GF-D8 (cell line): ENCODE measurements at regions not wholly inside any gene's neighbourhood (a gene's known extent, or its start where the extent isn't known, plus 50 kb on each side); places are given as distances from the start of the nearest gene placed in this dataset.

Experiments
- DNase-seq: peaks from one replicate; lab custom pipeline; 2025; lab: John Stamatoyannopoulos, UW

DNA sequence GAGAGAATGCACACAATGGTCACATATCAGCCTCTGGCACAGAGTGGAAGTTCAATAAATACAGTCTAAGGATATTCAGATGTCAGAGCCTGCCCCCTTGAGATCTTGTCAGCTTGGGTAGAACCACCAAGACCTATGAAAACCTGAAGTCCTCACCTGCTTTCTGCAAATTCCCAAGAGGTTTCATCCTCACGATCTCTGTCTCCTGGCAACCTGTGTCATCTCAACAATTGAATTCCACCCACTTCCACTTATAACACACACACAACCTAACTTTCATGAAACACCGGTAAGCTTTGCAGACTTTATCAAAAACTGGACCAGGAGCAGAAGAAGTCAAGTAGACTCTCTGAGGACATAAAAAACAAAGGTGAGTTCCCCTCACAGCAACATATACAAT lies 151.6 kb upstream of the SLC30A5 start:
- DNase-seq = no peak

DNA sequence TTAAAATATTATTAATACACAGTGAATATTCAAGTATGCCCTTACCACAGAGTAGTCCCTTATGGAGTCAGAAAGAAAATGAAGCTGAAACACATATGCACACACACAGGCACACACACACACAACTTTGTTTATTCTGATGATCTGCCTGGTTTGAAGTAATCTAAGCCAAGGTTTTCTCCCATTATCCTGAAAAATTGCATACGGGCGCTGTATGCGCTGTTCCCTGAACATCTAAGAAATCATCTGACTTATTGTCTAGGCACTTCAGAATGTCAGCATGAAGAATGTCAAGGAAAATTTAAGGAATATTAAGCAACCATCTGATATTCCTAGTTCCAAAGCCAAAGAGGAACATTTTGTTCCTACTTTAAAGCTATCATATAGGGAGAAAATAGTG lies 147.1 kb upstream of the SLC30A5 start:
- no peak for DNase-seq

DNA sequence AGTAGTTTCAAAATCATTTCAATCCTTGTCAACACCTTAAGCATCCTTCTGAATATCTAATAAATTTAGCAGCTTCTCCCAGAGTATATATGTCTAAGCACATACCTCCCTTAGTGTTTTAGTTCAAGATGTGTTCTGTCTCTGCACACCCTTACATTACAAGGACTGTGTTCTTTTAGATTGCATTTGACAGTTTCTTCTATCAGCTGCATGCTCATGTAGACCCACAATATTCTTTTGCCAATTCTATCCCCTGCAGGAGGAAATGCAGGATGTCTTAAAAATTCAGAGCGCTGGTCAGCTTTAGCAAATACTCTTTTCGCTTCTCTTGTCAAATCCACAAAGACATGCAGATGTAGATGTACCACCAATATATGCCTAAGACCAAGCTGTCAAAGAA lies 145.8 kb upstream of the SLC30A5 start:
- no peak for DNase-seq

DNA sequence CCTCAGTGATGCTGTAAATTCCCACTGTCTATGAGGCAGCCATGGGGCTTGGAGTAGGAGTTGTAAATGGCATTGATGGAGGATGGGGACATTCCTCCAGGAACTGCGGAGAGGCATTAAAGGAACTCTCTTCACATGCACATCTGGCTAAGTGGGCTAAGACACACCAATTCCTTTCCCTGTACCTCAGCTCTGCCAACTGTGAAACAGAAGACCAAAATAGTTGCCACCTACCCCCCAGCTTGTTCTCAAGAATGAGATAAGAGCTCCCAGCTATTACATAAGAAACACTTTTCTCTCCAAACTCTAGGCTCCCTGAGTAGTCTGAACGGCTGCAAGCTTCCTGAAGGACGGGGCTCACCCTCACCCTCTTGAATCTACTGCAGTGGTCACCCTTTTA lies 144.6 kb upstream of the SLC30A5 start:
- DNase-seq = no peak

DNA sequence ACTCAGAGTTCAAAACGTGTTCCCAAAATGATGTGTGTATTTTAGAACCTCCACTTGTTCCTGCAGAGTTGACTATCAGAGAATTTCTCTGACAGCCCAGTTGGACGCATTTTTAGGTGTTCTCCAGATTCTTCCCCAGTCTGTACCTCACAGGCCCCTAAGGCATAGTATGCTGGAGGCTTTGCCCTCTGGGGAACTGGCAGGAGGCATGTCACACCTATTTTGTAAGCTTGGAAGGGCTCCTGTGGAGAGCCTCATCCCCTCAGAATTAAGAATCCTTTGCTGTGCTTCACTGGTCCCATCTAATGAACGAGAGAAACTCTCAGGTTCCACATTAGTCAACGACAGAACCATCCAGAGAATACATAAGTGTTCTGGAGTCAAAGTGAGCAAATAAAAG lies 144.1 kb upstream of the SLC30A5 start:
- no peak for DNase-seq

DNA sequence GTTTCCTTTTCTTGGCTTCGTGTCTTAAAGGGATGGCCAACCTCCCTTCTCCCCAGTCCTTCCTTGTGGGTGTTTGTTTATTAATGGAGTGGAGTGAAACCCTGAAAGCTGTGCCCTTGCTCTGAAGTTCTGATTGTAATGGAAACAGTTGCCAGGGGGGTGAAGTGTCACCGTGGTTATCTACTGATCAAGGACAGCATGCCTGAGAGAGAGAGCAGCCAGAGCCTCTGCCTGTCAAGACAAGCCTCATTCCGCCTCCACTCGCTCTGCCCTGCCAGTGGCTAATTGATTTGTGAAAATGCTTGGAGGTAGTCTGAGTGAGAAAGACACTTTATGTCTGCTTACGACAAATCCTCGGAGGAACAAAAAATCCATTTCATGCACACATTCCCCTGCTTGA lies 143.7 kb upstream of the SLC30A5 start:
- DNase-seq = no peak

DNA sequence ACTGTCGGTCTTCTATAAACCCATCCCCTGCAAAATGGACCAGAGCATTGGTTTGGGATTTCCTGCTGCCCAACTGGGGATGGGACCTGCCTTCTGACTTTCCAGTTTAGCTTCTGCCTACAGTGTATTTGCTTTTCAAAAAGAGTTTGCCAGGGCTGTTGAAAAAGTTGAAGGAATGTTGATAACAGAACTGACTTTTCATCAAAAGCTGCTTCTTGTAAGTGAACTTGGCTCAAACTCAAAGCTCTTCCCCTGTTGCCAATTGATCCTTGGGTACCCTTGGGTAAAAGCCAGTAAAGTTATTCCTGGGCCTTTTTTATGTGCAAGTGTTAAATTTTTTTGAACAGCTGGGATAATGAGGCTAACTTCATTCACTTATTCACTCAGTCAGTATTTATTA lies 142.9 kb upstream of the SLC30A5 start:
- DNase-seq = no peak

DNA sequence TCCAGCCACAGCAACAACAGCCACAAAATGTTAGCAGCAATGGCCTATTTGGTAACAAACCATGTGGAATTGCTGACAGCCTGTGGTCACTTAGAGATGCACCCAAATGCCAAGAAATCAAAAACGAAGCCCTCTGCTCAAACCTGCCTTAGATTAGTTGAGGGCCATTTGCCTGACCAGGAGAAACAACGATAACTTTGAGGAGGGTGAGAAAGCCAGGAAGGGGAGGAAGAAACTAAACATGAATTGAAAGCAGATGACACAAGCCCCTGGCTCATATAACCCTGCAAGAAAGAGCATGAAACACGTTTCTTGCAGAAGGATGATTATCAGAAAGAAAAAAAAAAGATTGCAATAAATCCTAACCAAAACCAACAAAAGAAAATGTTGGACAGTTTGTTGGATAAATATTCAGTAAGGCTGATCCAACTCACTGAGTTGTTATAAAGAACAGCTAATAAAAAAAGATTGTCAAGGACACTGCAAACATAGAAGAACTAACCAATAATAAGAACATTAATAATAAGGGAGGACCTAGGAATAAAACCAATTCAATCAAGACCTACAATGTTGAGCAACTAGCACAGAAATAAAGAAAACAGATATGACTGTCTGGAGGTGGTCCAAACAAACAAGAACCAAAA lies 140.5 kb upstream of the SLC30A5 start:
- DNase-seq = no peak

DNA sequence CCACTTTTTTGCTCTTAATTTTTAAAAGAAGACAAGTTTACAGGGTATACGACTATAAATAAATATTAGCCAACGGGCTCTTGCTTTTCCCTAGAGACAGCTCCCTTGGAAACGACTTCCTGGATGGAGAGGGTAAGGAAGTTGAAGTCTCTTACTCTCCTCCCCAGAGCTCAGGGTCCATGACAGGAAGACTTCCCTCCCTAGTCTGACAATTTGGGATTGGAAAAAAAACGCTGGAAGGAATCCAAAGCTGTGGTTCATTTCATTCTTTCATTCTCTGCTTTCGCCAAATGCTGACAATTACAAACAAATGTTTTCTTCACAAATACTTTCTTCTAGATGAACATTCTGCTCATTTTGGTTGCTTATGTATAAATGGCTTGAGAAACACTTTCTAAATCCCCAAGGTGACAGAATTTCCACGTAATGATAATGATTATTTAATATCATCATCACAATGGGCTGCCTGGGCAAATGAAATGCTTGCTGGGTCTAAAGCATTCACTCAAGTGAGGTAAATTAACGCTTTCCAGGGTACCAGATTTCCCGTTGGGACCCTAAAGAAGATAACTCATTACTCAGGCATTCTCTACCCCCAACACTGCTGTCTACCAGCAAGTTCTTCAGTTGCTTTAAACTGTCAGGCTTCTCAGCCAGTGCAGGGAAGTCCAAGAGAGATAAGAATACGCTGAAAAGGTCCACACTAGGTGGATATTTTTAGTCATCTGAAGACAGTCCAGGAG lies 139.8 kb upstream of the SLC30A5 start:
- DNase-seq = no peak

DNA sequence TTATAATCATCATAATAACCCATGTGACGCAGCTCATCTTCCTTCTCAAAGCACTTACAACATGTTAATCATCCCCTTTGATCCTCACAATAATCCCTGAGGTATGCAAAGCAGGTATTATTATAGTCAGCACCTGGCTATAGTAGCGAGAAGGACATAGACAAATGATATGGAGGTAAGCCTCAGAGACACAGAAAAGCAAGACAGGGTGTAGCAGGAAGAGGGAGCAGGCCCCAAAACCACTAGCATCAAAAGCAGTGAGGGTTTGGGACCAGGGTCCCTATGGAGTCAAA lies 139.2 kb upstream of the SLC30A5 start:
- DNase-seq = no peak

DNA sequence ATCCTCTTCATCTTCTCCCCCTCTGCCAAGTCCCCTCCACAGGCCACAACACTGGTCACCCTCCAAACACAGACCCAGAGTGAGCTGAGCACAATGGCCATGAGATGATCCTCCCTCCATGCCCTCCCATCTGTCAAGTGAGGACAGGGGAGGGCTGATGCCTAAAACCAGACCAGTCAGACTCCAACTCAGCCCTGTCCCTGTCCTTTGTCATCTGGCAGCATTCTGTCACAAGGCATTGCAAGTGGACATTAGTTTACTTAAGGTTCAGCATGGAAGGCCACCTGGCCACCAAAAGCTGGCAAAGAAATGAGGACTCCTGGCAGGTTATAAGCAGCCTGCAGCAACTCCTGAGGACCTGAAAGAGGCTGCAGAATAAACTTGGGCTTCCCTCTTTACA lies 136.2 kb upstream of the SLC30A5 start:
- DNase-seq = no peak

DNA sequence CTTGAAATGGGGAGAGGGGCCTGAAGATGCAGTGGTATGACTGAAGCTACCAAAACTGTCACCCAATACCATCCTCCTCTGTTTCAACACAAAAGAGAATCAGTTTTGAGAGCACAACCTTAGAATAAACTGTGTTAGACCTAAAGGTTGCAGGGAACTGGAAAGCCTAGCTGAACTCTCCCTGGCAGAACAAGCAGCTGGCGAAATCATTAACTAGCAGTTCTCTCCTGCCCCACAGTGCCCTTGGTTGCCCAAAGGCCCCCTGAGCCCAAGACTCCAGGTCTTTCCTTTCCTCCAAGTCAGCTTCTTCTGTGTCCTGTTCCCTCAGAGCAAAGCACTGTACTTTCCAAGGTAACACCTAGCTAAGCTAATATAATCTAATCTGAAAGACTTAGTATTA lies 135.4 kb upstream of the SLC30A5 start:
- DNase-seq = no peak

DNA sequence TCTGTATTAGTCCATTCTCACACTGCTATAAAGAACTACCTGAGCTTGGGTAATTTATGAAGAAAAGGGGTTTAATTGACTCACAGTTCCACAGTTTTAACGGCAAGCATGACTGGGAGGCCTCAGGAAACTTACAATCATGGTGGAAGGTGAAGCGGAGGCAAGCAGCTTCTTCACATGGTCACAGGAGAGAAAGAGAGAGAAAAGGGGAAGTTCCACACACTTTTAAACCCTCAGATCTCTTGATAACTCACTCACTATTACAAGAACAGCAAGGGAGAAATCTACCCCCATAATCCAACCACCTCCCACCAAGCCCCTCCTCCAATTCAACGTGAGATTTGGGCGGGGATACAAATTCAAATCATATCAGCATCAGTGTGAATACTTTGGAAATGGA lies 133.4 kb upstream of the SLC30A5 start:
- no peak for DNase-seq

DNA sequence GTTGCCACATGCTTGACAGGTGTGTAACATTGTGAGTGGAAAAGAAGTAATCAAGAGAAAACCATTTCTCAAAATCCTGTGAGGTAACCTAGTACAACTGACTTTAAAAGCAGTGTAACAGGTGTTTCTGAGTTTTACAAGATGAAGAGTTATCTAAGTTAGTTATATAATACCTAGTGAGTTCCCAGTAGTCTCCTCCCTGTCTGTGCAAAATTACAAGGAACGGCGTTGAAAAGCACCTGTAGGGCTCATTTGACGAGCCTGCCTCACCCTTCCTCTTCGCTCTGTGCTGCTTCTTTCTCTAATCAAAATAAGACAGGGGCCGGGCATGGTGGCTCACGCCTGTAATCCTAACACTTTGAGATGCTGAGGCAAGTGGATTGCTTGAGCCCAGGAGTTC lies 132.9 kb upstream of the SLC30A5 start:
- DNase-seq = no peak

DNA sequence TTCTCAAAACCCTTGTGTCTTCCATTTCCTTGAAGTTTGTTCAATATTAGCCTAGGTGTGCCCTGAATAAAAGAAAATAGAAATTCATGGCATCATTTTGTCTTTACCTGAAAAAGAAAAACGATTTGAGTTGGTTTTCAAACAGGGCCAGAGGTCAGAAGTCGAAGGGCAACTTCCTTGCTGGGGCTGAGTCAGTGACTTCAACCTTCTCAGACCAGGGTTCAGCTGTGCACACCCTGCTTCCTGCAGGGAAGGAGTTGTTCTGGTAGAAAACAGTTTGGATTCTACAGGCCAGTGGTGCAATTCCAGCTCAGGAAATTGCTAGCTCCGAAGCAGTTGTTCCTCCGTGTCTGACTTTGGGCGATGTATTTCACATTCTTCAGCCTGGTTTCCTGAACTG lies 132.1 kb upstream of the SLC30A5 start:
- no peak for DNase-seq

DNA sequence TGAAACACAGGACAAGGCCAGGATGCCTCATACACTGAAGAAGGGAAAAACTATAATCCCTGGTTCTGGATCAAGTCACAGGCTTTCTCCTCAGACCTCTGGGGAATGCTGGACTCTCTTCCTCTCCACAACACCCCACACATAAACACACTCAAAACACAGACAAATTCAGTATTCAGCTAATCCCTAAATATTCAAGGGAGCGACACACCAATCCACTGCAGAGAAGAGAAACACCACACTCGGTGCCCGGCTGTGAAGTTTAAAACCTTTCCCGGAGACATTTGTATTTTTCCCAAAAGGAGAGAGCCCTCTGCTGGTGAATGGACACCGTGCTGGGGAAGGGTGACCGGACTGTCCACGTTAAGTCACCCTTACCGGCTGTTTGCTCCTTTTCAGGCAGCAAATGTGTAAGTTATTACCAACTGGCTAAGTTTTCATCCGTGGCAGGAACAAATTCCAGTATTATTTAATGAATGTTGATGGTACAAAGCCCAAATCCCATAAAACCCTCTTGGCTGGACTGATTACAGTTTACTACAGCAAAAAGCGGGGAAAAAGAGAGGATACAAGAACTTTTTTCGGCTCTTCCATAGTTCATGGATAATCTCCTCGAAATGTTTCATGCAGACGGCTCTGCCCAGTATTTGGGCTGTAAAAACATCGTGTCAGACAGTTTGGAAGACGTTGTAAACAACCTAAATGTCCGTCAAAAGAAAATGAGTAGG lies 130.9 kb upstream of the SLC30A5 start:
- DNase-seq = no peak

DNA sequence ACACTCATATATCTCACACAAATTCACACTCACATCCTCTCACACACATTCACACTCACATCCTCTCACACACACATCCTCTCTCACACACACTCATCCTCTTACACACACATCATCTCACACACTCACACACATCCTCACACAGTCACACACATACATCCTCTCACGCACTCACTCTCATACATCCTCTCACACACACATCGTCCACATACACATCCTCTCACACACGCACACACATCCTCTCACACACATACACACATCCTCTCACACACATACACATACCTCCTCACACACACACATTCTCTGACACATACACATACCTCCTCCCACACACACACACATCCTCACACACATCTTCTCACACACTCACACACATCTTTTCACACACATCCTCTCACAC lies 129.1 kb upstream of the SLC30A5 start:
- no peak for DNase-seq

DNA sequence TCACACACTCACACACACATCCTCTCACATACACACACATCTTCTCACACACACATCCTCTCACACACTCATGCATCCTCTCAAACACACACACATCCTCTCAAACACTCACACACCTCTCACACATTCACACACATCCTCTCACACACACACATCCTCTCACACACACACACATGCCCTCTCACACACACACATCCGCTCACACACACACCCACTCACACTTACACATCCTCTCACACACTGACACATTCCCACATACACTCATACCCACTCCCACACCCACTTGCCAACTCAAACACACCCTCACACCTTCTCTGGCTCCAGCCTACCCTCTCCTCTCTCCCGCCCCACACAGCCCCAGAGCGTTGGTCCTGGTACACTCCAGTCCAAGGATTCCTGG lies 127.9 kb upstream of the SLC30A5 start:
- no peak for DNase-seq

DNA sequence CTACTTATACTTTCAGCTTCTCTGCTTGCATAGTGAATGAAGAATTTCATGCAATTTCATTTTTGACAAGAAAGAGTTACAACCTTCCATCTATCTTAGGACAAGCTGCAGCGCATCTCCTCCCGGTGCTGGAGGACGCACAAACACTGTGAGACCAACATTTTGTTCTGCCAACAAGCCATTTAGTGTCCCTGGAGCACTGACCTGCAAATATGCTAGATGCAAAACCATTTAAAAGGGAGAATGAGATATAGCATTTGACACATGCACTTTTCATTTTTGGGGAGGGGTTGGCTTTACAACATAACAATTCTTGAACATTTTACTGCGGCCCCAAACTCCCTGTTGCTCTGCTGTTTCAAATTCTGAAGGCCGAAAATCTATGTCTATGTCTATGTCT lies 127.2 kb upstream of the SLC30A5 start:
- DNase-seq = no peak

DNA sequence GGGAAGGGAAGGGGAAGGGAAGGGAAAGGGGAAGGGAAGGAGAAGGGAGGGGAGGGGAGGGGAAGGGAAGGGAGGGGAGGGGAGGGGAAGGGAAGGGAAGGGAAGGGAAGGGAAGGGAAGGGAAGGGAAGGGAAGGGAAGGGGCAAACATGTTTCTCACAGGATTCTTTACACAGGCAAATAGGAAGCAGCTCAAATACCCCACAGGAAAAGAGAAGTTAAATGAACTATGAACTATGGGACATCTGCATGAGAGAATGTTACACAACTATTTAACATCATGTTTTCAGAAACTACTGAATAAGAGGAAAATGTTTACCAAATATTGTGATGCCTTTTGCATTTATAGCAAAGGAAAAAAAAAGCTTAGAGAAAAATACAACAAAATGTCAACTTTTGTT lies 125.4 kb upstream of the SLC30A5 start:
- no peak for DNase-seq

DNA sequence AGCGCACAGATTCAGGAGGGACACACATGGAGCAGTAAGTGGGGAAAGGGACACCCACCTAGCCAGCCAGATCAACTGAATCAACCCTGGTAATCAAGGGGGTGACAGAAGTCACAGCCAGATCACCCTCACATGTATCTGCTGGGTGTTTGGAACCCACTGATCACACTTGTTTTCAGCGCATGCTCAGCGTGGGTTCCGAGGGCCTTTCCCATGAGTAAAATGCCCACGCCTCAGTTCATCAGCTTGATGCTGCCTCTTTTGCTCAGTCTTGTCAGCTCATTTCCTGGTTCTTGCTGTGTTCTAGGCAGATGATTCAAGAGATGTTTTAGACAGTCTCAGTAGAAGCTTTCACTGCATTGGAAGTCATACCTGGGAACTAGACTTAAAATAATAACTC lies 123.2 kb upstream of the SLC30A5 start:
- no peak for DNase-seq

DNA sequence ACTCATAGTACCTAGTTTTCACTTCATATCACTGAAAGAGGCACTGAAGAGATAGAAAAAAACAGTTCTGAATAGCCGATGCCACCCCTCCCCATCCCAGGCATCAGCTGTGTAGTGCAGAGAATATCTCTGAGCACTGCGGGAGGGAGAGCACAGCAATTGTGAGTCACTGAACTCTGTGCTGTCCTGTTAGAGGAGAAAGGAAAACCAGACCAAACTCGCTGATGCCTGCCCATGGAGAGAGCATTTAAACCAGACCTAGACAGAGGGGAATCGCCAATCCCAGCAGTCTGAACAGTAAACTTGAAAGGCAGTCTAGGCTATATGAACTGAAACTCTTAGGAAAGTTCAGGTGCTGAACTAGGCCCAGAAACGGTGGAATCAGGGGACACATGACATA lies 120.1 kb upstream of the SLC30A5 start:
- DNase-seq = no peak

DNA sequence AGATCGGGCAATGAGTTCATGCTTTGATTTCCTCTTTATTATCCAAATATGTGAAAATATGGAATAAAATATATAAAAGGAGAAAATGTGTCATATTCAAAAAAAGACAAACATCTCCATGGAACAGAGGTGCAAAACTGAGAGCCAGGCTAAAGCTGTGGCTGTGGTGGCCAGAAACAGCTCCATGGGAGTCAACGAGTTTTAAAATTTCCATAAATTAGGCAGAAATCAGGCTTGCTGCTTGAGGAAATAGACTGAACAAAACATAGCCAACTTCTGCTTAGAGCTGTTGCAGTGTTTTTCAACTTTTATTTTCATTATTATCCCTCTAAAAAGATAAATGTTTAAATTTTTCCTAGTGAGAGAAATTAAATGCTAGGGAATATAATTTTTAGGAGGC lies 110.8 kb upstream of the SLC30A5 start:
- DNase-seq = no peak

DNA sequence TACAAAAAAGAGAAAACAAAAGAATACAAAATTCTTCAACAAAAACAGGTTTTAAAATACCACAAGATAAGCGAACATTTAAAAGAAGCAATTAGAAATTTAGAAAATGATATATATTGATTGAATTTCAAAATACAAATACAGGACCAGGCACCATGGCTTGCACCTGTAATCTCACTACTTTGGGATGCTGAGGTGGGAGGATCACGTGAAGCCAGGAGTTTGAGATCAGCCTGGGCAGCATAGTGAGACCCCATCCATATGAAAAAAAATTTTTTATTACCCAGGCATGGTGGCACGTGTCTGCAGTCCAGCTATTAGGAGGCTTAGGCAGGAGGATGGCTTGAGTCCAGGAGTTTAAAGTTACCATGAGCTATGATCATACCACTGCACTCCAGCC lies 109.9 kb upstream of the SLC30A5 start:
- DNase-seq = no peak
